ENCODE measurements at regions not wholly inside any gene's neighbourhood (a gene's known extent, or its start where the extent isn't known, plus 50 kb on each side); places are given as distances from the start of the nearest gene placed in this dataset.

GRCh38 chr14:30195941-30196340 lies 268.3 kb upstream of the PRKD1 start:
- TF ChIP-seq CTCF (IDR thresholded peaks at IDR 0.05) (no peak), POLR2A (IDR thresholded peaks at IDR 0.05) (no peak), POLR2AphosphoS5 (IDR thresholded peaks at IDR 0.05) (no peak)

Measured in breast epithelium (tissue), 3 donors.